HepG2 (cell line): ENCODE measurements at regions not wholly inside any gene's neighbourhood (a gene's known extent, or its start where the extent isn't known, plus 50 kb on each side); places are given as distances from the start of the nearest gene placed in this dataset.

ENCODE experiments used
- ATAC-seq: fragments of 200-7000 bp; cut with Tn5 transposase; 3 replicates; pipeline ENCODE4 v1.9.1; 2020; ENCODE audit warnings: mild to moderate bottlenecking, moderate library complexity
- BruUV-seq: library from RNA; stranded (reverse); fragments of 400-500 nt; replicated peaks from 2 replicates; lab custom pipeline; 2021; lab: Mats Ljungman, UMichigan
- CTCF ChIA-PET: fragments of 300-600 bp; formaldehyde crosslinking; extraction: SDS; loops from one replicate; lab custom pipeline; 2021; ENCODE audit warnings: low total read pairs, inconsistent platforms, low intra/inter-chr PET ratio; lab: Yijun Ruan, JAX
- POLR2A ChIA-PET: fragments of 350-600 bp; sonication (Branson Sonifier 250); formaldehyde crosslinking; loops from one replicate; lab custom pipeline; 2020; ENCODE audit warnings: antibody characterized with exemption, inconsistent platforms; lab: Yijun Ruan, JAX
- DNase-seq: peaks from one replicate; pipeline ENCODE4 v3.0.0-alpha.2; 2015; ENCODE audit warnings: low spot score
- FAIRE-seq: peaks from 3 replicates; lab custom pipeline; 2011; peaks lifted over from hg19 to GRCh38; lab: Jason Lieb, UNC
- H2AFZ ChIP-seq: one replicate; pipeline ENCODE4 v1.6.1; 2011; ENCODE audit warnings: low read length, inconsistent platforms
- H3K27ac ChIP-seq: fragments of 300-600 bp; 3 replicates; pipeline ENCODE4 v1.8.0; 2011; ENCODE audit warnings: mixed run types, mild to moderate bottlenecking, mixed read lengths, low read length, inconsistent platforms; ENCODE audit not compliant: insufficient read depth; ENCODE audit errors: extremely low read length
- H3K27me3 ChIP-seq, 2 experiments: fragments of 200-600 bp in 1 of 2; 2 replicates in 1 of 2; 3 replicates in 1 of 2; pipeline versions ENCODE4 v1.6.0 to v1.8.0; 2011; ENCODE audit warnings: low read length in 2 of 2, mild to moderate bottlenecking in 2 of 2, moderate library complexity in 2 of 2, inconsistent platforms in 1 of 2; ENCODE audit not compliant: insufficient read depth in 2 of 2, control insufficient read depth in 1 of 2
- H3K36me3 ChIP-seq, 2 experiments: fragments of 200-600 bp in 1 of 2; replicated peaks in 1 of 2; 2 replicates in 1 of 2; 3 replicates in 1 of 2; pipeline versions ENCODE4 v1.5.1 to v1.8.0; 2011; ENCODE audit warnings: low read length in 2 of 2, inconsistent platforms in 1 of 2; ENCODE audit not compliant: insufficient read depth in 2 of 2, control insufficient read depth in 1 of 2
- H3K4me1 ChIP-seq: 2 replicates; pipeline ENCODE4 v1.5.1; 2012; ENCODE audit warnings: low read length, inconsistent platforms; ENCODE audit not compliant: insufficient read depth
- H3K4me2 ChIP-seq: 2 replicates; pipeline ENCODE4 v1.6.0; 2011; ENCODE audit warnings: low read depth, low read length, inconsistent platforms
- H3K4me3 ChIP-seq, 3 experiments: fragments of 200-600 bp in 1 of 3; sonication (generic), shearing (Covaris generic) in 1 of 3; replicated peaks in 1 of 3; 2 replicates each; pipeline ENCODE4 v1.5.1; 2011 to 2016; ENCODE audit warnings: low read length in 3 of 3, inconsistent platforms in 2 of 3, low read depth in 2 of 3, mild to moderate bottlenecking in 2 of 3, control low read depth in 1 of 3, mixed read lengths in 1 of 3; ENCODE audit not compliant: insufficient read depth in 1 of 3
- H3K79me2 ChIP-seq: one replicate; pipeline ENCODE4 v1.6.1; 2011; ENCODE audit warnings: low read length, inconsistent platforms; ENCODE audit not compliant: insufficient read depth
- H3K9ac ChIP-seq: 2 replicates; pipeline ENCODE4 v1.6.0; 2011; ENCODE audit warnings: mild to moderate bottlenecking, low read depth, low read length, inconsistent platforms; ENCODE audit not compliant: insufficient read depth
- H3K9me3 ChIP-seq: 2 replicates; pipeline ENCODE4 v1.5.1; 2012; ENCODE audit warnings: mild to moderate bottlenecking, low read length
- H4K20me1 ChIP-seq: 2 replicates; pipeline ENCODE4 v1.6.0; 2011; ENCODE audit warnings: inconsistent platforms, mild to moderate bottlenecking, low read length, moderate library complexity; ENCODE audit not compliant: insufficient read depth
- AKNA ChIP-seq: sonication (generic); formaldehyde crosslinking; IDR thresholded peaks from 2 replicates; pipeline ENCODE4 v1.4.0; 2020; ENCODE audit warnings: missing genetic modification reagents, borderline replicate concordance
- ARHGAP35 ChIP-seq: sonication (generic); formaldehyde crosslinking; IDR thresholded peaks from 2 replicates; pipeline ENCODE4 v1.9.0; 2022; ENCODE audit warnings: mild to moderate bottlenecking, inconsistent platforms, moderate library complexity, missing genetic modification reagents, borderline replicate concordance
- HMGXB3 ChIP-seq: sonication (generic); formaldehyde crosslinking; IDR thresholded peaks from 2 replicates; pipeline ENCODE4 v1.4.0; 2020; ENCODE audit warnings: missing genetic modification reagents, borderline replicate concordance
- HOXA9 ChIP-seq: sonication (generic); formaldehyde crosslinking; IDR thresholded peaks from 2 replicates; pipeline ENCODE4 v1.8.1; 2022; ENCODE audit warnings: missing genetic modification reagents, mild to moderate bottlenecking, moderate library complexity, borderline replicate concordance
- MAZ ChIP-seq, 2 experiments: sonication (generic) in 1 of 2; formaldehyde crosslinking in 1 of 2; IDR thresholded peaks; 2 replicates each; pipeline versions ENCODE4 v1.5.0 to v1.6.1; 2012 to 2020; ENCODE audit warnings: low read depth in 2 of 2, mild to moderate bottlenecking in 2 of 2, borderline replicate concordance in 1 of 2, improper control_type of control experiment in 1 of 2, low read length in 1 of 2, missing genetic modification reagents in 1 of 2, moderate library complexity in 1 of 2
- SNAPC2 ChIP-seq: sonication (generic); formaldehyde crosslinking; IDR thresholded peaks from 2 replicates; pipeline ENCODE4 v1.8.1; 2022; ENCODE audit warnings: mild to moderate bottlenecking, missing genetic modification reagents
- SNRNP70 ChIP-seq: fragments of 200-400 bp; formaldehyde crosslinking; IDR thresholded peaks from 2 replicates; pipeline ENCODE4 v1.6.1; 2017; ENCODE audit warnings: mild to moderate bottlenecking, low read depth, low read length, moderate library complexity
- TEAD2 ChIP-seq: sonication (generic); formaldehyde crosslinking; IDR thresholded peaks from 2 replicates; pipeline ENCODE4 v1.9.0; 2021; ENCODE audit warnings: missing genetic modification reagents
- WGBS: methylation state at CpG from one replicate; pipeline ENCODE4 v1.1.6; 2017; ENCODE audit warnings: low lambda C conversion rate; 5-methylcytosine and 5-hydroxymethylcytosine counted together
- in situ Hi-C: cut with HindIII; loops from 2 replicates; pipeline ENCODE4 v1.10.0; 2017; ENCODE audit warnings: low pct_unique_long_range_greater_than_20kb; ENCODE audit not compliant: extremely low pct_ligation_motif_present
- intact Hi-C: fragments of 100-400 bp; cut with micrococcal nuclease; formaldehyde crosslinking; loops from one replicate; pipeline ENCODE4 v1.10.0; 2022; ENCODE audit not compliant: unreplicated experiment

DNA sequence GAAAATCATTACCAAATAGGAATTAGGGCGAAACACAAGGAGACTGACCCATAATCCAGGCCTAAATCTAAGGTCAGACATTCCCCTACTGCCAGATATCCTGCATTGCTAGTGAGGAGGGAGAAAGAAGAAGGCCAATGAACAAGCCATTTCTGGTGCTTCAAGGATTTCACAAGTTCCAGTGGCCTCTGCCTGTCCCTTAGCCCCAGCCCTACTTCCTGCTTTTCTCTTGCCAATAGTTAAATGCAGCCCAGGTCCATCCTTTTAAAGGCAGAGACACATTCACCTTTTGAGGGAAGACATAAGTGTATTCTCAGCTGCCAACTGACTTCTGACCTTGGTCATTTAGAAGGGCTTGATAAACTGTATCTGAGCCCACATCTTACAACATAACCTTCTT lies 135.8 kb downstream of the ZNF621 start:
- peaks cover 0 to 3% of the 10 kb centered on the region in 2 experiments; a peak in 1 of 5 replicates for H3K27me3 ChIP-seq
- DNase-seq: no peak
- no peak overlapping the region for H3K27ac ChIP-seq
- POLR2A ChIA-PET: no interaction called here
- BruUV-seq: no TSS peak
- H2AFZ ChIP-seq: no peak overlapping the region
- H3K36me3 ChIP-seq: no peaks in the 10 kb centered on the region
- H3K4me1 ChIP-seq: no peaks in the 10 kb centered on the region
- no peaks in the 10 kb centered on the region for H3K9me3 ChIP-seq
- no peak overlapping the region for H3K4me3 ChIP-seq
- ATAC-seq: no peak
- no peaks in the 10 kb centered on the region for H3K79me2 ChIP-seq
- H4K20me1 ChIP-seq: no peaks in the 10 kb centered on the region
- no peak overlapping the region for H3K9ac ChIP-seq
- in situ Hi-C loops: no loop called here
- no peak overlapping the region for H3K4me2 ChIP-seq
- CTCF ChIA-PET: no interaction called here
- WGBS: 0% methylated on average over 1 of the region's 1 CpG
- no peak for FAIRE-seq
- TF ChIP-seq SNRNP70 (no peak), ARHGAP35 (no peak), TEAD2 (CRISPR knock-in tag) (no peak), HMGXB3 (CRISPR knock-in tag) (no peak), SNAPC2 (no peak), MAZ (IDR thresholded peaks at IDR 0.05; ENCODE audit: borderline replicate concordance, low read depth, low read length) (no peak), MAZ (CRISPR knock-in tag; IDR thresholded peaks at IDR 0.05; ENCODE audit: low read depth) (no peak), HOXA9 (CRISPR knock-in tag) (no peak), AKNA (CRISPR knock-in tag) (no peak)
- intact Hi-C loops: no loop called here
